ENCODE measurements at regions not wholly inside any gene's neighbourhood (a gene's known extent, or its start where the extent isn't known, plus 50 kb on each side); places are given as distances from the start of the nearest gene placed in this dataset.

- no peak overlapping the region for H3K27ac ChIP-seq
- no peaks in the 10 kb centered on the region for H3K9me3 ChIP-seq
- H3K4me1 ChIP-seq = no peaks in the 10 kb centered on the region
- DNase-seq (no peak), ATAC-seq (no peak)
- intact Hi-C loops (cut with DNase I) = no loop called here
- no peaks in the 10 kb centered on the region for H3K27me3 ChIP-seq
- H3K4me3 ChIP-seq = no peak overlapping the region
- no peaks in the 10 kb centered on the region for H3K36me3 ChIP-seq
- no peak for TF ChIP-seq POLR2A (IDR thresholded peaks at IDR 0.05)
- no peak for TF ChIP-seq CTCF (IDR thresholded peaks at IDR 0.05)
Measured at GRCh38 chr4:11611868-11612267, 183.2 kb upstream of the HS3ST1 start.

- Histone ChIP-seq H3K36me3 (no peaks in the 10 kb centered on the region), H3K4me3 (no peak overlapping the region), H3K9me3 (no peaks in the 10 kb centered on the region), H3K27me3 (no peaks in the 10 kb centered on the region), H3K4me1 (peaks cover 0 to 3% (median 0%) of the 10 kb centered on the region in 12 donors), H3K27ac (no peak overlapping the region)
- 92 to 94% (median 93%) methylated on average over 2 of the region's 2 CpGs for WGBS, 4 donors
- TF ChIP-seq CTCF (IDR thresholded peaks at IDR 0.05) (no peak), POLR2A (IDR thresholded peaks at IDR 0.05) (no peak)
- intact Hi-C loops (cut with DNase I) = no loop called here
- DNase-seq (no peak), ATAC-seq (no peak)
Measured at GRCh38 chr4:11609751-11610150, 181.1 kb upstream of the HS3ST1 start.

GRCh38 chr4:11608992-11609391 is 180.3 kb upstream of the HS3ST1 start:
- ATAC-seq (no peak), DNase-seq (no peak)
- H3K27ac ChIP-seq = no peak overlapping the region
- H3K27me3 ChIP-seq = no peaks in the 10 kb centered on the region
- H3K36me3 ChIP-seq = no peaks in the 10 kb centered on the region
- no peak overlapping the region for H3K4me3 ChIP-seq
- peaks cover 0 to 3% (median 0%) of the 10 kb centered on the region in 12 donors for H3K4me1 ChIP-seq
- no peak for TF ChIP-seq CTCF (IDR thresholded peaks at IDR 0.05)
- TF ChIP-seq POLR2A (IDR thresholded peaks at IDR 0.05) = no peak
- no peaks in the 10 kb centered on the region for H3K9me3 ChIP-seq
- intact Hi-C loops (cut with DNase I) = no loop called here

GRCh38 chr4:11606078-11606477 is 177.4 kb upstream of the HS3ST1 start:
- 53 to 83% (median 58%) methylated on average over 1 of the region's 1 CpG for WGBS, 4 donors
- H3K27me3 ChIP-seq = no peaks in the 10 kb centered on the region
- no peak for TF ChIP-seq CTCF (IDR thresholded peaks at IDR 0.05)
- TF ChIP-seq POLR2A (IDR thresholded peaks at IDR 0.05) = no peak
- ATAC-seq (no peak), DNase-seq (no peak)
- H3K36me3 ChIP-seq = no peaks in the 10 kb centered on the region
- H3K27ac ChIP-seq = no peak overlapping the region
- H3K4me3 ChIP-seq = no peak overlapping the region
- H3K9me3 ChIP-seq = no peaks in the 10 kb centered on the region
- peaks cover 0 to 3% (median 0%) of the 10 kb centered on the region in 12 donors for H3K4me1 ChIP-seq
- intact Hi-C loops (cut with DNase I) = no loop called here

All from heart left ventricle (tissue), 16 donors.